ENCODE measurements at regions not wholly inside any gene's neighbourhood (a gene's known extent, or its start where the extent isn't known, plus 50 kb on each side); places are given as distances from the start of the nearest gene placed in this dataset.

DNA sequence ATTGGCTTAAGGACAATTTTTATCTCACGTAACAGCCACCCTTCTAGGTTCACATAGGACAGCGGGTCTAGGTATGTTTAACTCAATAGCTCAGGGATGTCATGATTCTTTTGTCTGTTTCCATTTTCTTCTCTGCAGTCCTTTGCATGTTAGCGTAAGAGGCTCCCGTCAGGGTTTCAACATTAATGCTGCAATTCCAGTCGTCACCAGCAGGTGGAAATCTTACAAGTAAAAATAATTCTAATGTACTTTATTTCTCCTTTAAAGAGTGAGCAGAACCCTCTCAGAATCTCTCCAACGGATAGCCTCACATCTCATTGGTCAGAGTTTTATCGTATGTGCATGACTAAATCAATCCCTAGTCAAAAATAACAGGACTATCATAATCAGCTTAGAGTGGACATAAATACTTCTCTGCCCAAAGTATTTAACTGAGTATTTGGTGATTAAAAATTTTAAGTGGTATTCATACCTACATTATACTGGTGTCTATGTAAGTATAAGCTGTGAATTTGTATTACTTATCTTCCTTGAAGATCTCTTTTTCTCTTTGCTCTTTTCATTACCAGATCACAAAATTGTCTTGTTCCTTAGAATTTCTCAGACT lies 487.2 kb upstream of the GCFC2 start:
- H3K4me3 ChIP-seq (ENCODE audit: low read depth, low read length): no peak overlapping the region
- TF ChIP-seq, protein P1, sequence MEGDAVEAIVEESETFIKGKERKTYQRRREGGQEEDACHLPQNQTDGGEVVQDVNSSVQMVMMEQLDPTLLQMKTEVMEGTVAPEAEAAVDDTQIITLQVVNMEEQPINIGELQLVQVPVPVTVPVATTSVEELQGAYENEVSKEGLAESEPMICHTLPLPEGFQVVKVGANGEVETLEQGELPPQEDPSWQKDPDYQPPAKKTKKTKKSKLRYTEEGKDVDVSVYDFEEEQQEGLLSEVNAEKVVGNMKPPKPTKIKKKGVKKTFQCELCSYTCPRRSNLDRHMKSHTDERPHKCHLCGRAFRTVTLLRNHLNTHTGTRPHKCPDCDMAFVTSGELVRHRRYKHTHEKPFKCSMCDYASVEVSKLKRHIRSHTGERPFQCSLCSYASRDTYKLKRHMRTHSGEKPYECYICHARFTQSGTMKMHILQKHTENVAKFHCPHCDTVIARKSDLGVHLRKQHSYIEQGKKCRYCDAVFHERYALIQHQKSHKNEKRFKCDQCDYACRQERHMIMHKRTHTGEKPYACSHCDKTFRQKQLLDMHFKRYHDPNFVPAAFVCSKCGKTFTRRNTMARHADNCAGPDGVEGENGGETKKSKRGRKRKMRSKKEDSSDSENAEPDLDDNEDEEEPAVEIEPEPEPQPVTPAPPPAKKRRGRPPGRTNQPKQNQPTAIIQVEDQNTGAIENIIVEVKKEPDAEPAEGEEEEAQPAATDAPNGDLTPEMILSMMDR (IDR thresholded peaks at IDR 0.05; ENCODE audit: insufficient read depth, low read depth, low read length, missing control alignments): peak; percentile 57
- peak; percentile 85 for DNase-seq (ENCODE audit: low read depth)

DNA sequence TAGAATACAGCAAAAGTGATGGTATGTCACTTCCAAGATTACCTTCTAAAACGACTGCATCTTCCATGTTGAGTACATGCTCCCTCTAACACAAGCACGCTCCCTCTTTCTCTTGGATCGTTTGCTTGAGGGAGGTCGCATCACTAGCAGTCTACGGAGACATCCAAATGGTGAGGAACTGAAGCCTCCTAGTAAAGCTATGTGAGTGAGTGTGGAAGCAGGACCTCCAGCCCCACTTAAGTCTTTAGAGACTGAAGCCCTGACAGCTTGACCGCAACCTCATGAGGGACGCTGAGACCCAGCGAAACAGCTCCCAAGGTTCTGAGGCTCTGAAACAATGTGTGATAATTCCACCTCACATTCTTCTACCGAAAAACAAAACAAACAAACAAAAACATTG lies 486.7 kb upstream of the GCFC2 start:
- DNase-seq (ENCODE audit: low read depth): no peak
- no peak overlapping the region for H3K4me3 ChIP-seq (ENCODE audit: low read depth, low read length)
- TF ChIP-seq, protein P1 (IDR thresholded peaks at IDR 0.05; ENCODE audit: insufficient read depth, low read depth, low read length, missing control alignments): no peak

DNA sequence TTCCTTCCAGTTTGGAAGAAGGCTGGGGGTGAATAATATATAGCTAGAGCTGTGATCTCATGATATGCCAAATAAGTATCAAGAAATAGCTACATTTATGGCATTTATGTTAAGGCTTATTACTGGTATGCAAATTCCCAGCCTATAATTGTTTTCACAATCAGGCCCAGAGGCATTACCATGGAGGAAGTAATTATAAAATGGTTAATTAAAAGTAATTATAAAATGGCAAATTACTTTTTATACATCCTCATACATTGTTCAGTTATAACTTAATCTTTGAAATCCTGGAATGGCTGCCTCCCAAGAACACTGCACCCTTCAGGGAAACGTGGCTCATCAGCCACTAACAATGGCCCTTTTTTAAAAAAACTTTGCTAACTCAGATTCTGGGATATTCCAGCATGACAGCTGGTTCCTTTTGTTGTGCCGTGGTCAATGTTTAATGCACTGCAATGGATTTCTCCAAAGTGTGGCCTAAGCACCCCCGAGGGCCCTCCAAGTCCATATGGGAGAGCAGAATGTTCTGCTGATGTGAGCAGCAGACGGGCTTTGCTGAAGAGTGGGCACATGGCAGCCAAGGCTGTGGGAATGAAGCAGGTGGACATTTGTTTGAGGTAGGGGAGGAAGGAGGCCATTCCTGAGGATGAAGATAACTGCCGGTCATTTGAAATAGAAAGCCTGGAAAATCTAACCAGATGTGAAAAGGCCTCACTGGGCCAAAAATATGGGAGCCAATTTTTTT lies 483.5 kb upstream of the GCFC2 start:
- TF ChIP-seq, protein P1 (IDR thresholded peaks at IDR 0.05; ENCODE audit: insufficient read depth, low read depth, low read length, missing control alignments): no peak
- H3K4me3 ChIP-seq (ENCODE audit: low read depth, low read length): no peak overlapping the region
- DNase-seq (ENCODE audit: low read depth): no peak

DNA sequence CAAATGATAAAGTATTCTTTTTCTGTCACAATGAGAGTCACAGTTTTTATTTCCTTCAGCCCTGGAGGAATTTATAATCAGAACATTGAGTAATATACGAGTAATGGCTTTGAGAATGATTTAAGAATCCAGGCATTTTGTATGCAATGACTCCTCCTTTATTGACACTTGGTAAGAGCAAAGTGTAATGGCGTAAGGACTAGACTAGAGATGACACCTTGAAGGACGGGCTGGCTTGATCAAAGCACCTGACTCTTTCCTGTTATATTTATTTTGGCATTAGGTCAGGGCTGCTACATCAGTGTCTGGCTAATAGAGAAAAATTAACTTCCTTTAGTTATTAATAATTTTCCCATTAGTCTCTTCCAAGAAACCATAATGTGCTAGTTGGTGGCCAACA lies 482.4 kb upstream of the GCFC2 start:
- DNase-seq (ENCODE audit: low read depth): no peak
- no peak overlapping the region for H3K4me3 ChIP-seq (ENCODE audit: low read depth, low read length)
- TF ChIP-seq, protein P1 (IDR thresholded peaks at IDR 0.05; ENCODE audit: insufficient read depth, low read depth, low read length, missing control alignments): no peak

DNA sequence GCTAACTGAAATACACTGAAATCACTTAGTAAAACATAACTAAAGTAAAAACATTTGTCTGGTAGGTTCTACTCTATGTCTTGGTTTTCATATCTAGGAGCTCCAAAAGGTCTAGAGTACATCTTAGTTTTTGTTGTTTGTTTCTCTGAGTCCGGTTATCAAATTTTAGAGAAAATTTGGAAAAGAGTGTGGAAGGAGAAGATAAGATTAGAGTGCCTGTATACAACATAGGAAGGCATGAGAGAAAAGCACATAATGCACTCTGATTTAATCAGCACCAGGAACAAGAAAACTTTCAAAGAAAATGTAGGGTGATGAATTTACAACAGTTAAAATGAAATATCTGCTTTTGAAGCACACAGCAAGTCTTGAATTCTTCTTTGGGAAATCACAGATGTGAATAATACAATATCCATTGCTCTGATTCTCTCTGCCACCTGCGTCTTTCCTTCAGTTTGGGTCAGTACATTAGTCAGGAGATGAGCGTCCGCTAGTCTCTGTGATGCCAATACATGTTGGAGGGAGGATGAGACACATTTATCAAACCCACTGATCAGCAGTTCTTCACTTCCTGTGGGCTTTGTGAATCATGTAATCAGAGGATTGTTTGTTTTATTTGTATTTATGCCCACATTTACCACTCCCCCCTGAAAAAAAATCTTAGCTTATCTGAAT lies 477.8 kb upstream of the GCFC2 start:
- DNase-seq (ENCODE audit: low read depth): no peak
- TF ChIP-seq, protein P1 (IDR thresholded peaks at IDR 0.05; ENCODE audit: insufficient read depth, low read depth, low read length, missing control alignments): no peak

DNA sequence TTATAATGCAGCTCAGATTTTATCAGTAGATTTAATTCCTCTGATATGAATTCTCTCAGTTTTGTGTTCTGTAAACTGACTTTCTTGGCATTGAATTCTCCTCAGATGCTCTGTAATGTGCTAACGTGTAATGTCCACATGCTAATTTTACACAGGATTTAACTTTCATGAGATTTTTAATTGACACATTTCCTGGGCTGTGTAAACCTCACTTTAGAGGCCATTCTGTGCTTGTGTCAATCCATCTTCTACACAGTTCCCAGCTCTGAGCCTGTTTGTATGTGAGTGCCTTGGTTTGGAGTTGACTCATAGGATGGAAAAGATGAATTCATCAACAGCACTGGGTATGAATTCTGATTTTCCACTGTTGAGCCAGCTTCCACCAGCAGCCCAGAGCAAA lies 476.7 kb upstream of the GCFC2 start:
- DNase-seq (ENCODE audit: low read depth): no peak

More for the DNA sequence above, 477.8 kb upstream of the GCFC2 start:
- H3K4me3 ChIP-seq (ENCODE audit: low read depth, low read length): no peak overlapping the region

More for the DNA sequence above, 476.7 kb upstream of the GCFC2 start:
- H3K4me3 ChIP-seq (ENCODE audit: low read depth, low read length): no peak overlapping the region
- TF ChIP-seq, protein P1 (IDR thresholded peaks at IDR 0.05; ENCODE audit: insufficient read depth, low read depth, low read length, missing control alignments): no peak

Measured in GM12865 (cell line).